HG03039 (cell line): ENCODE measurements at regions not wholly inside any gene's neighbourhood (a gene's known extent, or its start where the extent isn't known, plus 50 kb on each side); places are given as distances from the start of the nearest gene placed in this dataset.
"Not testable (repeated sequence)": the region's sequence is repeated elsewhere in the genome, so short reads cannot be mapped to it uniquely, and the experiment has no call there.

Experiments
- ATAC-seq: cut with Tn5 transposase; IDR thresholded peaks from one replicate; pipeline ENCODE4 v1.9.1; 2021; ENCODE audit warnings: mild to moderate bottlenecking, moderate library complexity; ENCODE audit not compliant: unreplicated experiment

DNA sequence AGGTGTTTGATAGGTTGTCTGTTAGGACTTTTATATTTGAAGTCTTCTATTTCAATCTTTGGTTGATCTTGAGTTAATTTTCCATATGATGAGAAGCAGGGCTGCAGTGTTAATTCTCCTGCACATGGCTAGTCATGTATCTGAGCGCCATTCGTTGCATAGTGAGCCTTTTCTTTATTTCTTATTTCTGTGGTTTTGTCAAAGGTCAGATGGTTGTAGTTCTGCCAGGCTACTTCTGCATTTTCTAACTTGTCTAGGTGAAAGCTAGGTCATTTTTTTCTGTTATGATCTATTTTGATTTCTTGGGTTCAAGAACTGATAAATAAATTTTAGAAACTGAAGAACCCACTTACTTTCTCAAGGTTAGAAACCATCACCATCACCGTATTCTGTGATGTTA lies 56.7 kb downstream of the CCDC74A start:
- ATAC-seq, result no peak

DNA sequence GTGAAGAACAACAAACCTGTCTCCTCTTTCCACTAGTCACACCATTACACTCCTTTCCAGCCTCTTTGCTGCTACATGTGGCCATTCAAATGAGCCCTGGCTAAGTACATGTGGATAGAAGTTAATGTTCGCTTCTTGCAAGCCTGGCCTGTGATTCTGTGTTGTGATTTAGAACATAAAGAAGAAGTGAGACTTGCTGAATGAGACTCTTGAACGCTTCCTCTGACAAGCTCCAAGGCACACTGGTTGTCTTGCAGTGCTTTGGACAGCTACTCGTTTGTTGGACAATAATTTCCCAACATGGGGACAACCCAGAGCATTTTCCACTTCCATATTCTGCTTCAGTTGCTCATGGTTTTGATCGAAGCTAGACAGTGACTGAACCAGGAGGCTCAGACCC lies 57.3 kb downstream of the CCDC74A start:
- peak; percentile 54 for ATAC-seq

DNA sequence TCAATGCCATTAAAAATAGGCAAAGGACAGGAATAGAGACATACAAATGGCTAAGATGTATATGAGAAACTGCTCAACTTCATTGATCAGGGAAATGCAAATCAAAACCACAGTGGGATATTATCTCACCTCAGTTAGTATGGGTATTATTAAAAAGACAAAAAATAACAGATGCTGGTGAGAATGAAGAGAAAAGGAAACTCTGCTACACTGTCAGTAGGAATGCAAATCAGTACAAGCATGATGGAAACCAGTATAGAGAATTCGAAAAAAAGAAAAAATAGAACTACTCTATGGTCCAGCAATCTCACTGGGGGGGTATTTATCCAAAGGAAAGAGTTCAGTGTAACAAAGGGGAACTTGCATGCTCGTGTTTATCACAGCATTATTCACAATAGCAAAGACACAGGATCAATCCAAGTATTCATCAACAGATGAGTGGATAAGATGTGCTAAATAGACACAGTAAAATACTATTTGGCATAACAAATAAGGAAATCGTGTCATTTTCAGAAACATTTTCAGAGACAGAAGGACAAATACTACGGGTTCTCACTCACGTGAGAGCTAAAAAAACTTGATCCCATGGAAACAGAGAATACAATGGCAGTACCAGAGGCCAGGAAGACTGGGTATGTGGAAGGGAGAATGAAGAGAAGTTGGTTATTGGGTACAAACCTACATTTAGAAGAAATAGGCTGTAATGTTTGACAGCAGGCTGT lies 60.6 kb downstream of the CCDC74A start:
- peak; percentile 58 for ATAC-seq

DNA sequence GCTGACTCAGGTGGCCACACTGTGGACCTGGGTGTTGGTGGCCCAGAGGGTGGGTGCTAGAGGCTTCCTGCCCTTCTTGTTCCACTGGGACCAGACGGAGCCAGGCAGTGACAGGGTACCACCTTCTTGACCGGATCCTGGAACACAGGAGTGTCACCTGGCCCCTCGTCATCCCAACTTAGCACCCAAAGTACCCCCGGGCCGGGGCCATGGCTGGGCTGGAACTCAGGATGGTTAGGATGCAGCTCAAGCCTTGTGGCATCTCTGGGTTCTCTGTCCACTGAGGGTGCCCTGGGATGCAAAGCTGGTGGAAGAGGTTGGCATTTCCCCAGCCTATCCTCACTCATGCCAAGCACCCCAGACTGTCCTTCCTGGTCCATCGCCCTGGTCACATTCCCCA lies 61.4 kb downstream of the CCDC74A start:
- not testable (repeated sequence) for ATAC-seq

DNA sequence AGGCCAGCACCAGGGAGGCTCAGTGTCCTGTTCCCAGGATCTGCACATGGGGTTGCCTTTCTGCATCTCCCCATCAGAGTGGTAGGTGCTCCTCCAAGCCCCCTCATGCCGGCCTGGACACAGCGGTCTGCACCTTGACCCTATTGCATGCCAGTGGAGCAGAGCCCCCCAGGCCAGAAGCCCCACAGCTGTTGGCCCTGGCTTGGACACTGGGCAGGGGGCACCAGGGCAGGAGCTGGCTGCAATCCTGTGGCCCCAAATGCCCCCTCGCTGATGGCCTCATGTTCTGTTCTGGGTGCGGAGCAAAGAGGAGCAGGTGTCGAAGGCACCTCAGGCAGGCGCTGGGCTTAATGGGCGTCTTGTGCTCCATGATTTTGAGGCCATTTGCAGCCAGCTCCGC lies 62.7 kb downstream of the CCDC74A start:
- no peak for ATAC-seq

GRCh38 chr2:131590896-131591295 lies 63.2 kb downstream of the CCDC74A start:
- ATAC-seq, result no peak

DNA sequence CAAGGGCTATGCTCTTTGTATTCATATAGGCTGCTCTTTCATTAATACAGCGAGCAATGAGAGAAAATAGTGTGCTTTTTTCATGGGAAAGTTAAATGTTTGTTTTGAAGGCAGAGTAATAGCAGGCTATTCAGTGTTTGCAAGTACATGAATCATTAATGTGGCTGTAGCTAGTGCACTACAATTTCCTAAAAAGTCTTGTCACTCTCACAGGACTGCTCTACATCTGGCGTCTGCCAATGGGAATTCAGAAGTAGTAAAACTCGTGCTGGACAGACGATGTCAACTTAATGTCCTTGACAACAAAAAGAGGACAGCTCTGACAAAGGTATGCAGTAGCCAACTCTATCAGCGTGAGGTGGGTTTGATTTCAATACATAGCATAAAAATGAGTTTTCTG lies 68.9 kb downstream of the CCDC74A start:
- ATAC-seq, result not testable (repeated sequence)

GRCh38 chr2:131602444-131602843 lies 74.8 kb downstream of the CCDC74A start:
- ATAC-seq, result not testable (repeated sequence)

- not testable (repeated sequence) for ATAC-seq
Measured at GRCh38 chr2:131604652-131605051, 77.0 kb downstream of the CCDC74A start.

- ATAC-seq, result not testable (repeated sequence)
Measured at GRCh38 chr2:131606366-131606765, 78.7 kb downstream of the CCDC74A start.

GRCh38 chr2:131607056-131607455 lies 79.4 kb downstream of the CCDC74A start:
- ATAC-seq, result not testable (repeated sequence)

- ATAC-seq, result not testable (repeated sequence)
Measured at GRCh38 chr2:131614539-131614938, 86.9 kb downstream of the CCDC74A start.

- not testable (repeated sequence) for ATAC-seq
Measured at GRCh38 chr2:131618320-131618719, 90.6 kb downstream of the CCDC74A start.

- not testable (repeated sequence) for ATAC-seq
Measured at GRCh38 chr2:131622874-131623273, 95.2 kb downstream of the CCDC74A start.

GRCh38 chr2:131626011-131626410 lies 98.3 kb downstream of the CCDC74A start:
- ATAC-seq, result not testable (repeated sequence)

- not testable (repeated sequence) for ATAC-seq
Measured at GRCh38 chr2:131626565-131626964, 98.9 kb downstream of the CCDC74A start.

DNA sequence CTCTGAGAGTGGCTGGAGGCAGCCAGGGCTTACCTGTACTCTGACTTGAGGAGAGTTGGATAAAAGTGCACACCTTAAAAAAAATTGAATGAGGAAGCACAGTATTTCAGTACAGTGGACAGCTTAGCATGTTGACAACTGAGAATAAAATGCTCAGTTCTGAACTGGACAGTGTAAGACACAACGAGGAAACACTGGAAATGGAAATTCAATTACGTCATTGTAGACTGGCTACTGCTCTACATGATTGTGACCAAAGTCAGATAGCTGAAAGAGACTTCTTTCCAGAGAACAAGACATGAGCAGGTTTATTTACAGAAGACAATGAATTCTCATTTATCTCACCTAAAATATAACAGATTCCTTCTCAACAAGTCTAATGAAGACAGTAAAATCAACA lies 100.1 kb downstream of the CCDC74A start:
- ATAC-seq, result not testable (repeated sequence)

DNA sequence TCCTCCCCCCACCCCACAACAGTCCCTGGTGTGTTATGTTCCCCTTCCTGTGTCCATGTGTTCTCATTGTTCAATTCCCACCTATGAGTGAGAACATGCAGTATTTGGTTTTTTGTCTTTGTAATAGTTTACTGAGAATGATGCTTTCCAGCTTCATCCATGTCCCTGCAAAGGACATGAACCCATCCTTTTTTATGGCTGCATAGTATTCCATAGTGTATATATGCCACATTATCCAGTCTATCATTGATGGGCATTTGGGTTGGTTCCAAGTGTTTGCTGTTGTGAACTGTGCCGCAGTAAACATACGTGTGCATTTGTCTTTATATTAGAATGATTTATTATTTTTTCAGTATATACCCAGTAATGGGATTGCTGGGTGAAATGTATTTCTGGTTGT lies 104.0 kb downstream of the CCDC74A start:
- not testable (repeated sequence) for ATAC-seq

- not testable (repeated sequence) for ATAC-seq
Measured at GRCh38 chr2:131633405-131633804, 105.7 kb downstream of the CCDC74A start.

DNA sequence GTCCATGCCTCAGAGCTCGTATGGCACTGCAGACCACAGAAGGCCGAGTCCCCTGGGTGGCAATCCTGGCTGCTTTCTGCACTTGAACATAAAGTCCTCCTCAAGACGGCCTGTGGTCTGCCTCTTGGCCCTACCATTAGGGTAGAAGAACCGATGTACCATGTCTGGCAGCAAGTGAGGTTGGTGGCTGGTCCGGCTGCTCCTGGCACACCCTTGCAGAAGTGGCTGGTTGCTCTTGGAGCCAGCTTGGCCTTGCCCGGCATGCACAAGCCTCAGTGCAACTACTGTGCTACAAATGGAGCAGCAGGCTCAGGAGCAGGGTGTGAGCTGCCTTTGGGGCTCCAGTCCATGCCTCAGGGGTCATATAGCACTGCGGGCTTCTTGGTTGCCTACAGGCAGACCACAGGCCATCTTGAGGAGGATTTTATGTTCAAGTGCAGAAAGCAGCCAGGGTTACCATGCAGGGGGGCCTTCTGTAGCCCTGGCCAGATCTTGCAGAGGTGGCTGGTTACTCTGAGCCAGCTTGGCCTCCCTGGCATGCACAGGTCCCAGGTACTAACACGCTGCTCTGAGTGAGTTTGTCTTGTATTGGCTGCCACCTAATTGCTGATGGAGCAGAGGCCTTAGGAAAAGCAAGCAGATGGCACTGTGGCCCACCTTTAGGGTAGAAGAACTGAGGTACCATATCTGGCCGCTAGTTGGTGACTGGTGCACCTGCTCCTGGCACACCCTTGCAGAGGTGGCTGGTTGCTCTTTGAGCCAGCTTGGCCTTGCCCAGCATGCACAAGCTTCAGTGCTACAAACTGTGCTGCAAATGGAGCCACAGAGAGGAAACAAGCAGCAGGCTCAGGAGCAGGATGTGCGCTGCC lies 106.4 kb downstream of the CCDC74A start:
- not testable (repeated sequence) for ATAC-seq

GRCh38 chr2:131635611-131636010 lies 107.9 kb downstream of the CCDC74A start:
- ATAC-seq, result no peak
